Midbrain (tissue), 1 donor: ENCODE measurements at regions not wholly inside any gene's neighbourhood (a gene's known extent, or its start where the extent isn't known, plus 50 kb on each side); places are given as distances from the start of the nearest gene placed in this dataset.
"Not testable (repeated sequence)": the region's sequence is repeated elsewhere in the genome, so short reads cannot be mapped to it uniquely, and the experiment has no call there.

Experiments used
- DNase-seq: peaks from one replicate; lab custom pipeline; 2025; lab: John Stamatoyannopoulos, UW

- DNase-seq, result no peak
Observed at GRCh38 chr13:68666774-68667397, 1436.8 kb upstream of the PCDH9 start.

GRCh38 chr13:68645814-68646213, 1415.7 kb upstream of the PCDH9 start:
- no peak for DNase-seq

DNA sequence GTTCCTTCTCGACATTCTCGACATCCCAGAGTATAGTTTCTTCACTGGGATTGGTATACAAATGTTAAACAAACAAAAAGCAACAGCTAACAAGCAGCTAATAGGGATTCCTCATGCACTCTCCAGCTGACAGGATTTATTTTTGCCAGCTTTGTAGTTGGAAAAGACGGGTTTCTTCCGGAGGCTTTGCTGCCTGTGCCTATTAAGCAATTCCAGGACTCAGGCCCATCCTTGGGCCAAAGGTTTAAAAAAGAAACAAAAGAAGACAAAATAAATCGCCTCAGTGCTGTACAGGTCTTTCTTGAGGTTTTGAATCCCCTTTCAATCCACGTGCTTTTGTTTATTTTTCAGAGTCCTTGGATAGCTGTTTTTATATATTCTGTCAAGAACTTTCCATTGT, 1414.5 kb upstream of the PCDH9 start:
- no peak for DNase-seq

DNA sequence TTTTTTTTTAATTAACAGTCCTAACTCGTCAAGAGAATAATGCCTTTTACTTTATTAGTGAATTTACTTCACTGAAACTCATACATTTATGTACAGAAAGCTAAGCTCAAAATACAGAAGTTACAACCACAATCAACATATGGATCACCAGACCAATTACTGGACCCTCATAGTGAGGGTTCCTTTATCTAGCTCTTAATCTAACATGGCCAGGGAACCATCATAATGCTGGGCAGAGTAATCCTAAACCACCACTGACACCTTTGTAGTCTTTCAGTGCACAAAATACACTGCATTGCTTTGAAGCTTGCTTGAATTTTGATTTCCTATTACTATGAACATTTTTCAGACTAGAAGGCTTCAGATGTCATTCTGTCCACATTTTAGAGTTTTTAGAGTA, 1406.6 kb upstream of the PCDH9 start:
- DNase-seq, result no peak

DNA sequence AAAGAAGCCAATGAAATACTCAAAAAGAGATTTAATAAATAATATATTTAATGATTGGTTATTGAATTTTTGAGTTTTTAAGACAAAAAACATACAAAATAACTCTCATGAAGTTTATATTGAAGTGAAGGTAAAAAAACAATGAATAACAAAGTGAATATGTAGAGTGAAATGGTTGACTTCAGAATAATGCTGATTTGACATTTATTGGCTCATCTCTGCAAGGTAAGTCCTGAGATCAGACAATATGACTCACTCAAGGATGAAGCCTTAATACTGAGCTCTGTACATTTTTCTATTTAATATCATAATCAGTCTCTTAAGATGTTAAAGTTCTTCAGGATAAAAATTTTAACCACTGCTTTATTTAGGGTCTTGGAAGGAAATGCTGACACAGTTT, 1398.9 kb upstream of the PCDH9 start:
- DNase-seq, result no peak

DNA sequence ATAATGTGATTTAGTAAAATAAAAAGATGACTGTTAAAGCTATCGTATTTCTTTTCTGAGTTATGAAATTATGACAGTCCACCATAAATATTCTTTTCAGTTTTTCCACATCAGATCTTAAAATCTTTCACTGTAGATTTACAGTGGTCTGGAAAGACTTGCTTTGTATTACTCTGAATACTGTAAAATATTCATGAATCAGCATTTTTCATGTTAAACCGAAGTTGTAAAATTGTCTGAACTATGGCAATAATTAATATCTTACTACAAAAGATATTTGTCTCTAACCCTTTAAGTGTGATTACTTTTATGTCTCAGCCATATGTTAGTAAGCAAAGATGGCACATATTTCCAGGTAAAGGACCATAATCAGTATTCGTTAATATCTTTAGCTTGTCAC, 1397.2 kb upstream of the PCDH9 start:
- DNase-seq, result no peak

DNA sequence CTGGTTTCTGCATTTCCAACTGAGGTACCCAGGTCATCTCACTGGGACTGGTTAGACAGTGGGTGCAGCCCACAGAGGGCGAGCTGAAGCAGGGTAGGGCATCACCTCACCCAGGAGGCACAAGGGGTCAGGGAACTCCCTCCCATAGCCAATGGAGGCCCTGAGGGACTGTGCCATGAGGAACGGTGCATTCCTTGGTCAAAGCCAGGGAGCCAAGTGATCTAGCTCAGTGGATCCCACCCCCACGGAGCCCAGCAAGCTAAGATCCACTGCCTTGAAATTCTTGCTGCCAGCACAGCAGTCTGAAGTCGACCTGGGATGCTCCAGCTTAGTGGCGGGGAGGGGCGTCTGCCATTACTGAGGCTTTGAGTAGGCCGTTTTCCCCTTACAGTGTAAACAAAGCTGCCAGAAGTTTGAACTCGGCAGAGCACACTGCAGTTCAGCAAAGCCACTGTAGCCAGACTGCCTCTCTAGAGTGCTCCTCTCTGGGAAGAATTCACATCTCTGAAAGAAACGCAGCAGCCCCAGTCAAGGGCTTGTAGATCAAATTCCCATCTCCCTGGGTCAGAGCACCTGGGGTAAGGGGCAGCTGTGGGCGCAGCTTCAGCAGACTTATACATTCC, 1386.6 kb upstream of the PCDH9 start:
- DNase-seq, result no peak

DNA sequence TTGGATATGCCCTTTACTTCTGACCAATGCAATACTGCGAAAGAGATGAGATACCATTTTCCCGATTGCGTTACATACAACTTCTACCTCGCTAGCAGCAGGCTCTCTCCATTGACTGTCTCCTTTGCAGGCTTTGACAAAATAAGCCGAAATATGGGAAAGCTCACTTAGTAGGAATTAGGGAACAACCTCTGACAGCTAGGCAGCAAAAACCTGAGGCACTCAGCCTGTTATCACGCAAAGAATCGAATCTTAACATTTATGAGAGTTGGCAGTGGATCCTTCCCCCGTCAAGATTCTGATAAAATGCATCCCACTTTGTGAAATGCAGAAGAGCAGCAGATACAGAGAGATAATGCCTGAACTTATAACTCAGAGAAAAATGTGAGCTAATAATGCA, 1379.5 kb upstream of the PCDH9 start:
- DNase-seq, result no peak

- no peak for DNase-seq
Observed at GRCh38 chr13:68608147-68608546, 1378.0 kb upstream of the PCDH9 start.

GRCh38 chr13:68597641-68598040, 1367.5 kb upstream of the PCDH9 start:
- no peak for DNase-seq

GRCh38 chr13:68588623-68589022, 1358.5 kb upstream of the PCDH9 start:
- DNase-seq, result no peak

DNA sequence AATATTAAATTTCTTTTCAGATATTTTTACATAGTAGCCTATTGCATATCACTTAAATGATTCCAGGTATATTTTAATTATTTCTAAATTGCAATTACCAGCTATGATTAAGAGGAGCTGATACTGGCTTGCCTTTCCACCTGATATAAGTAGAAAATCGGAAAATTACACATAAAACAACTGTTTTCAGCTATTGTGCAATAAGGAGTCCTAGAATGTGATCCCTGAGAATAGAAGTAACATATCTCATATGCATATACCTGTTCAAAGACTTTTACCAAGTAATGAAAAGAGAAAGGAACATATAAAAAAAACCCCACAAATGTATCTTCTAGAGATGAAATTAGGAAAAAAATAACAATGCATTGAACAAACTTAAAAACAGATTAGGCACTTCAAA, 1354.6 kb upstream of the PCDH9 start:
- DNase-seq, result no peak

- DNase-seq, result no peak
Observed at GRCh38 chr13:68574053-68574452, 1343.9 kb upstream of the PCDH9 start.

GRCh38 chr13:68551701-68552522, 1321.8 kb upstream of the PCDH9 start:
- DNase-seq, result no peak

DNA sequence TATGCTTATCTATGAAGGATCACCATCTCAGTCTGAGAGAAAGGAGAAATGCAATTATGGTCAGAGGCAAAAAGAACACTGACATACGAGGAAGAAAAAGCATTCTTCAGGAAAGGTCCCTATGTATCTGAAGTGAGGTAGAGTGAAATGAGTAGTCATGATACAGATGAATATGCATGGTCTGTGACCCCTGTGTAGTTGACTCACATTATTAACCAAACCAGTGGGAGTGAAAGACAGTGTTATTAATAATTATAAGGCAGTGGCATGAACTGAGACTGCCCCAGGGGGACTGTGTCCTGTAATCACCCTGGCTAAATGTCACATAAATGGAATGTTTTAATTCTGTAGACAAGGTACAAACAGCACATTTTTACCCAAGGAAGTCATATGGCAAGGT, 1320.2 kb upstream of the PCDH9 start:
- DNase-seq, result no peak

DNA sequence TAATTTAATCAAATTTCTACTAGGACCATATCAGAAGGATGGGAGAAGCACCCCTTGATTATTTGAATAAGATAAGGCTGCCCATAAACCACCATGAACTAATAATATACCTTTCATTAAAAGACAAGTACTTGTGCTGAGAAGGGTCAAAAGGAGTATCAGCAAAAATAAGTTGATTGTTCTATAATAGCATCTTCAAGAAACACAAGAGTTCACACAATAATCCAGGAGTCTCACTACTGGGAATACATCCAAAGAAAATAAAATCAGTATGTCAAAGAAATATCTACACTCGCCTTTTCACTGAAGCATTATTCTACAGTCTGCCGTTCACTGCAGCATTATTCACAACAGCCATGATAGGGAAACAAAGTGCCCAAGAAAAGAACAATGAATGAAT, 1310.1 kb upstream of the PCDH9 start:
- no peak for DNase-seq

DNA sequence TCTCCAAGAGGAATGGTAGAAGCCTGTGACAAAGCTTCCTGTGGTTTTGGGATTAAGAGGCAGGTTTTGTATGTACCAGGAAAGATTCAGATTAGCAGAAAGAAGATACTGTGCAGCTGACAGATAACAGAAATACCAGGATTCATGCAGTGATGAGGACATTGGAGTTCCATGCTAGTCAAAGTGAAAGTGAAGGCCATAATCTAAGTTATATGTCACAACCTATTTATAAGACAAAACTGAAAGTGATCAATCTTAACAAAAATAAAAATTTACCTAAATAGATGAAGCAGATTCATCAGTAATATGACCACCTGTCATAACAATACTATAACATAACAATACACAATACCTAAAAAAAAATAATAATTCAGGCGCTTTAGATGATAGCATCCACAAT, 1305.2 kb upstream of the PCDH9 start:
- DNase-seq, result no peak

GRCh38 chr13:68527167-68527566, 1297.0 kb upstream of the PCDH9 start:
- not testable (repeated sequence) for DNase-seq

GRCh38 chr13:68523838-68524424, 1293.8 kb upstream of the PCDH9 start:
- DNase-seq, result no peak

GRCh38 chr13:68522184-68522583, 1292.0 kb upstream of the PCDH9 start:
- no peak for DNase-seq

DNA sequence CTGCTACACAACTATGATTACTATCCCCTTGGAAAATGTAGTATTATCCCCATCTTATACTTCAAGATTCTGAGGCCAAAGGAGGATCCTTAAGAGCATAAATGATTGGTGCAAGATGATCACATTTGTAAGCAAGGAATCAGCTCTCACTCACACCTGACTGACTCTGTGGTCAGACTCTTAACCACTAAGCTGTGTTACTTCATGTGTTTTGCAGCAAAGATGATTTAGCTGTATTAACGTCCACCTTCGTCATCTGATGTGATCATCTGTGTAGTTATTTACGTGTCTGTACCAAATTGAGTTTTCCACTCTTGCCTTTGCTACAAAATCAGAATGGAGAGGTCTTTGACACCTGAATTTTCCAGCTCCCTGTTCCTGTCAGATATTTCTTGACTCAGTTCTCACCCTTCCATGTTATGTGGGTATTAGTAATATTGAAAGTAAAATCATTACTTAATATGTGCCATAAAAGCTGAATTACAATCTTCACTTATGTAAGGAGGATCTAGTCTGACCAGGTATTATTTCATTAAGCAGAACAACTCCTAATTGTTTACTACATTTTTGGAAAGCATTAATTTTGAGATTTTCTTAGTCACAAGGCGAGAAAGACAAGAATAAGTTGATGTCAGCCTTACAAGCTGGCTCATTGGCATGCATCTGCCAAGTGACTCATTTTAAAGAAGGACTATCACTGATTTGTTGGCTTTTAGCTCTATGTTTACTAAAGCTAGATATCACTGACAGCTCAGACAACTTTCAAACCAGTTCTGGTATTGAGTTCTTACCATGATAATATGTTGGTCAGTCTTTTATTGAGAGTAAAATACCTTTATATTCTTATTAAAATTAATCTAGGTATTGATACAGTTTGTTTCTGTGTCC, 1279.8 kb upstream of the PCDH9 start:
- DNase-seq, result no peak
